KG1 (cell line): ENCODE measurements at regions not wholly inside any gene's neighbourhood (a gene's known extent, or its start where the extent isn't known, plus 50 kb on each side); places are given as distances from the start of the nearest gene placed in this dataset.
"Not testable (repeated sequence)": the region's sequence is repeated elsewhere in the genome, so short reads cannot be mapped to it uniquely, and the experiment has no call there.

Experiments
- DNase-seq: peaks from one replicate; lab custom pipeline; 2025; lab: John Stamatoyannopoulos, UW

DNA sequence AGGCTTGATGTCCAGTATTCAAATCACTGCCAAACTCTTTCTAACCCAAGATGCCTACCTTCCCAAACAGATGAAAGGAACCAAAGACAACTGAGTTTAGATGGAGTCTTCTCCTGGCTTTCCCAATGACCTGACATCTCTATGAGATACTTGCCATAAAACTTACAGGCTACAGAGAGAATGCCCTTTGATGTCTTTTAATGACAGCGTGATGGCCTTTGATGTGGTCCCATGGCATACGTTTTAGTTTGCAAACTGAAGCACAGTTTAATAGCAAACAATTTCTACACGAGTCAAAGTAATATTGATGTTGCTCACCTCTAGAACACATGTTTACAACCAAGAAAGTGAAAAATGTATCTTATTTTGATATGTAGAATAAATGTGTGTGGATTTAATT is 73.2 kb downstream of the ZIC4 start:
- no peak for DNase-seq

DNA sequence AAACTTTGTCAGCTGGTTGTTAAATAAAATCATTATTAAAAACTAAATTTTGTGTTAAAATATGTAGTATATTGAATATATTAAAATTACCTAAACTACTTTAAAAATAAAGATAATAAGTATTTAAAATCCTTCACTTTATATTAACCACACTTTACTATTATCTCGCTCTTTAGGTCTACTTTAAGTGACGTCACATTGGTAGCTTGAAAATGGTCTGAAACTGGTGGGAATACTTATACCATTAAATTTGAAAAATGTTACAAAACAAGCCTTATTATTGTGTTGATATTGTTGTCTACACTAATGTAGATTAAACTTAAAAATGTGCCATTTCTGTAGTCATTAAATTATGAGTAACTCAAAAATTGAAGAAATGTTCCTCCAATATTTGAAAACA is 77.6 kb downstream of the ZIC4 start:
- DNase-seq: no peak

DNA sequence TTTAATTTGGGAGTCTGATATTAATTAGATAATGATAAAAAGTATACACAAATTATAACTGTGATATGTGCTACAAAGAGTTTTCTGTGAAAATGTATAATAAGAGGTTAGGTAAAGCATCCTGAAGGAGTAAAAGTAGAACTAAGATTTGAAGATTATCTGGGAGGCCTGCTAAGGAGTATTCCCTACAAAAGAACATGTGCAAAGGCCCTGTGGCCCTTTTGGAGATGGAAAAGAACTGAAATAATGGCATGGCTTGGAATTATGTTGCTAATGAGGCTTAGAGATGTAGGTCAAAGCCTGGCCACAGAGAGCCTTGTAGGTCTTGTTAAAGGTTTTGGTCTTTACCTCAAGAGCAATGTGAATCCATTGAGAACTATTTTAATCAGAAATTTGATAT is 82.0 kb downstream of the ZIC4 start:
- DNase-seq: no peak

- no peak for DNase-seq
Observed at GRCh38 chr3:147318900-147319299, 87.4 kb downstream of the ZIC4 start.

- not testable (repeated sequence) for DNase-seq
Observed at GRCh38 chr3:147317080-147317479, 89.3 kb downstream of the ZIC4 start.

- DNase-seq: no peak
Observed at GRCh38 chr3:147313513-147313912, 92.8 kb downstream of the ZIC4 start.

DNA sequence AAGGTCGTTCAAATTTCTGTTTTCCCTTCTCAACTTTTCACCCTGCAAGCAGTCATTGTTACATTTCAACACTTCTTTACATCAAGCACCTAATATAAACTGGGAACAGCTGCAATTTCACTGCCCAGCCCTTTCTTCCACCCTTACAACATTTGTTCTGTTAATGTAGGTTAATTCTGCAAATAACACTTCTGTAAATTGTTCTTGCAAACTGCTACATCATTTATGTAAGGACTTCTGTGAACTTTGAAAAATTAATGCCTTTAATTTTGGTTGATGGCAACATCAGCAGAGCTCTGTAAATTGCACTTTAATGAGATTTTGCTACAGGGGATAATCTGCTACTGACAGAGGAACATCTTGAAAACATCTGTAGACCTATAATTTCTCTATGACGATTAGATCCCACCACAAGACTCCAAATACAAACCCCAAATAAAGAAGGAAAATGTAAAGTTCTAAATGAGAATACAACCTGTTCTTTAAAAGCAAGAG is 93.5 kb downstream of the ZIC4 start:
- DNase-seq: no peak

DNA sequence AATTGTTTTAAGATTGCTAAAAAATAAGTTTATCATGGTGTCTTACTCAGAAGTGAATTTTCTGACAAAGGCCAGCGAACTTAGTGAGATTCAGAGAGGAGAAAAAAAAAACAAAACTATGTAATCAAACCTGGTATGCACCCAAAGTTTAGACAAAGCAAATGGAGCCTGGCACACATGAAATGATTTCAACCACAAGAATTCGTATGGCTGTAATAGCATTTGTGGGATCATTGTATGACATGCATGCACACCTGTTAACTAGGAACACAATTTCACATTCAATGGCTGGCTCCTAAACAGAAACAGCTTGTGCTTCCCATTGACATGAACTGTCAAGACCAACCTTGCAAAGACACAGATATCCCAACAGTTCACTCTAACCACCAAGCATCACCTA is 94.6 kb downstream of the ZIC4 start:
- DNase-seq: no peak

DNA sequence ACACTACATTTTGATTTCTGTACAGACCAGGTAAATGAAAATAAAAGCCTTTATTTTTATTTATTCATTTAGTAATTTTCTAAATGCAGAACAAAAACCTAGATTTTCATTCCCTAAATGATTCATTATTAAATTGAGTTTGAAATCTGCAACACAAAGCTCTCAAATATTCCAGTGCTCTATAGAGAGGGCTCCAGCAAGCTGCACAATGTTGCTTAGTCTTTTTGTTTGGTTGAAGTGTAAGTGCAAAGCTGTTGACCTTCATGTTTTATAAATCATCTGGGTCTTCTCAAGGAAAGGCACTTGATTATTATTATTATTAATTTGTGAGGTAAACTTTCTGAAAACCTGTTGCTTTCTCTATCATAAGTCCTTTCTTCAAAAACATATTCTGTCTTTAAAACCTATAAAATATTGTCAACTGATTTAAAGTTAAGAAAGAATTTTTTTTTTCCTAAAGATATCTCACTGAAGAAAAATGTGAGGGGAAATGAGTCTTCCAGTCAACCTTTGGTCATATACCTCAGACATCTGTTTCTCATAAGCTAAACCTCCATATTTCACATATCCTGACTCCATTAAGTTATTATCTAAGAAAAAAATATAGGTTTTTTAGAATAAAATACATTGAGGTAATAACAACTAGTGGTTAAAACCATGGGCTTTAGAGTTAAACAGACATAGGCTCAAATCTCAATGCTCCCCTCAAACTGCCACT is 100.7 kb downstream of the ZIC4 start:
- DNase-seq: no peak

GRCh38 chr3:147304756-147305155 is 101.6 kb downstream of the ZIC4 start:
- DNase-seq: no peak

- no peak for DNase-seq
Observed at GRCh38 chr3:147301781-147302180, 104.6 kb downstream of the ZIC4 start.

DNA sequence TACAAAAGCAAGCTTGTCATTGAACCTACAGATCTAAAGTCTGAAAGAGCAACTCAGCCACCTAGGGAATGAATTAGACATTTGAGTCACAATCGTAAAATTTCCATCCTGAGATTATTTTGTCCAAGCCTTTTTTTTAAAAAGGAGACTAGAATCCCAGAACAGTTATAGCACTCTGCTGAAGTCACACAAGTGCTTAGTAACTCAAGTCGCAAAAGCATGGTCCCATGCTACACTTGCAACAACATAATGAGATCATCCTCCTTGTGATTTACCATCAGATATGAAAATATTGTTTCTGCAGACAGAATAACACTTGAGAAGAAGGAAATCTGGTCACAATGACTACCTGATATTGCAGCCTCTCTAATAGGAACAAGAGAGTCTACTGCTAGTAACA is 106.7 kb downstream of the ZIC4 start:
- no peak for DNase-seq

- DNase-seq: no peak
Observed at GRCh38 chr3:147298511-147298982, 107.8 kb downstream of the ZIC4 start.

DNA sequence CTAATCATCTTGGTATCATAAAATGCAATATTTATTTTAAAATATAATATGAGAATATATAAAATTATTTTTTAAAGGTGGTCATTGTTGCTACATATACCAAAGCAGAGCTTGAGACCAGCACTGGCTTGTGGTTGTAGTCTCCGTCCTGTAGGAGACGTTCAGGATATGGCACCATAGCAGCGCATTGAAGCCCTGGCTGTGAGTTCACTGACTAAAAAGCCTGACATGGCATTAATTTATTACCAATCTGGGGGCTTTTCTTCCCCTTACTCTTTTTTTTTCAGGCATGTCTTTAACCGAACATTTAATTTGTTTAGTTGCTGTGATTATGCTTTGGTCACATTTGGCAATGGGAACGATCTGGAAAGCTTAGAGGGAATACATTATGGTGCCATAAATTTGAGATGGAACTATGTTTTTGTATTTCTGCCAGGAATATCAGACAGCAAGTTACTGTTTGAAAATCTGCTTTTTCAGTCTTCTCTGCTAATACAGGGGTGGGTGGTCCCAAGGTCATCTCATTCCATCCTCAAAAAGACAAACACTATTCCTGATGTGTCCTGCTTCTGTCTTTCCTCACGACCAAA is 108.5 kb downstream of the ZIC4 start:
- DNase-seq: no peak

GRCh38 chr3:147287370-147287769 is 119.0 kb downstream of the ZIC4 start:
- not testable (repeated sequence) for DNase-seq

GRCh38 chr3:147269907-147270306 is 136.4 kb downstream of the ZIC4 start:
- DNase-seq: no peak

DNA sequence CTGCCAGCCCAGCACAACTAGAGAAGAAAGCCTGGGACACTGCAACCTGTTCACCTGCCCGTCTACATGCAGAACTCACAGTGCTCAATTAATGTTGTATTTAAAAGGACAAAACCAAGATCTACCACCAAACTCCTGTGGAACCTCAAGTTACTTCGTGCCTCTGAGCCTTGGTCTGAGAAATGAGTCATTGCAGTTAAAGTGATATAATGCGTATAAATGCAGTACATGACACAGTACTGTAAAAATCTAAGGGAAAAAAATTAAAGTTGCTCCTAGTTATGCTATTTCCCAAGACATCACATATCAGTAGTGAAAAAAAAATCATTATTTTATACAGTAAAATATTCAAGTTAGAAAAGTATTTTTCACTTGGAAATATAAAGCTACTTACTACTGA is 138.9 kb downstream of the ZIC4 start:
- no peak for DNase-seq

- DNase-seq: no peak
Observed at GRCh38 chr3:147257944-147258343, 148.4 kb downstream of the ZIC4 start.

DNA sequence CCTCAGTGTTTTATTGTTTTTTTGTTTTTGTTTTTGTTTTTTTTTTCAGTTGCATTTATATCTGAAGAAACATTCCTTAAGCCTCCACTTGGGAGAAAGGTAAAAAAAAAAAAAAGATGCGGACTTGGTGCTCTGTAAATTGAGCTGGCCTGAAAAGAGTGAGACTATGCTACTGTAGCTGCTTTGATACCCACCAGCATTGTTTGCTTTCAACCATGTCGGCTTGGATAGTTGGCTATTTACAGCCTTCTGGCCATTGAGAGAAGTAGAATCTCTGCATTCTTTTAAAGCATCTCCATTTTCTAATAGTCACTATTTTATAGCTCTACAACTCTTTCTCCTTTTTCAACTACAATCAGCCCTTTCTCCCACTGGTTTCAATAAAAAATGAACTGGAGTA is 149.6 kb downstream of the ZIC4 start:
- no peak for DNase-seq

- DNase-seq: no peak
Observed at GRCh38 chr3:147246906-147247305, 159.4 kb downstream of the ZIC4 start.

GRCh38 chr3:147245638-147246037 is 160.7 kb downstream of the ZIC4 start:
- DNase-seq: not testable (repeated sequence)

DNA sequence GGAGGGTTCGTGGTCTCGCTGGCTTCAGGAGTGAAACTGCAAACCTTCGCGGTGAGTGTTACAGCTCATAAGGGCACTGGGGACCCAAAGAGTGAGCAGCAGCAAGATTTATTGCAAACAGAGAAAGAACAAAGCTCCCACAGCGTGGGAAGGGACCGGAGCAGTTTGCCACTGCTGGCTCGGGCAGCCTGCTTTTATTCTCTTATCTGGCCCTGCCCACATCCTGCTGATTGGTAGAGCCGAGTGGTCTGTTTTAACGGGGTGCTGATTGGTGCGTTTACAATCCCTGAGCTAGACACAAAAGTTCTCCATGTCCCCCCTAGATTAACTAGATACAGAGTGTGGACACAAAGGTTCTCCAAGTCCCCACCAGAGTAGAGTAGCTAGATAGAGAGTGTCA is 161.3 kb downstream of the ZIC4 start:
- DNase-seq: not testable (repeated sequence)

DNA sequence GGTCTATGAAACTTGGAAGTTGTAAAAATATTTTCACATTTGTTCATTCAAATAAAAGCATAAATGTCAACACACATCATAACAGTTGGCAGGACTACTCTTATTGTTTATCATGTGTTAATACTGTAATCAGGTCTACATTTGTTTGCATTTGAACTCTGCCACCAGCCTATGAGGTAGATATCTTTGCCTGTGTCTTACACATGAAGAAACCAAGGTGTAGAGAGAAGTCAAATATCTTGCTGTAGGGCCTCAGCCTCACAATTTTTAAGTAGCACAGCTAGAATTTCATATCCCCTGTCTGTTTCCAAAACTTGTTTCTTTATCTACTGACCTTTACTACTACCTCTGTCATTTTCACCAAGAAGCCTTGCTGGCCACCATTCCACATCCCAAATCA is 161.9 kb downstream of the ZIC4 start:
- DNase-seq: no peak

DNA sequence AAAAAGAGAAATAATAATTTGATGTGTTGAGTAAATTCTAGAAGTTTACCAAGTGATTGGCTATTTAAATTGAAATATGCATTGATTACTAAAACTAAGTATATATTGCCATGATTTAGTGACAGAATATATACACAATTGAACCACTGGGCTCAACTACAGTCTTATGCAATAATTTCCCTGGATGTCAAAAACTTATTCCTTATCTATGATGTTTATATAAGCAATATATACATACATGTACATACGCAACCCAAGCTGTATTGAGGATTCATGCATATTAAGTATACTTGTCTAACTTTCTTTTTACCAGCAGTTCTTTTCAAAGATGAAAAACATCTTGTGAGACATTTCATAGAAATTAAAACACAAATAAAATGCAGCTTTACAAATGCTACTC is 165.8 kb downstream of the ZIC4 start:
- no peak for DNase-seq
